Skeletal muscle satellite cell (primary cell): ENCODE measurements at regions not wholly inside any gene's neighbourhood (a gene's known extent, or its start where the extent isn't known, plus 50 kb on each side); places are given as distances from the start of the nearest gene placed in this dataset.

ENCODE experiments used
- H3K27me3 ChIP-seq: 2 replicates; pipeline ENCODE4 v1.7.0; 2013; ENCODE audit warnings: low read length; ENCODE audit not compliant: control insufficient read depth, insufficient read depth
- H3K36me3 ChIP-seq: 2 replicates; pipeline ENCODE4 v1.7.0; 2013; ENCODE audit warnings: mild to moderate bottlenecking, control low read depth, low read length; ENCODE audit not compliant: insufficient read depth
- H3K4me1 ChIP-seq: 2 replicates; pipeline ENCODE4 v1.7.0; 2013; ENCODE audit warnings: low read length; ENCODE audit not compliant: control insufficient read depth, insufficient read depth
- H3K4me2 ChIP-seq: 2 replicates; pipeline ENCODE4 v1.7.0; 2013; ENCODE audit warnings: mild to moderate bottlenecking, low read length
- H3K4me3 ChIP-seq: 2 replicates; pipeline ENCODE4 v1.7.0; 2013; ENCODE audit warnings: low read length
- H3K9ac ChIP-seq: 2 replicates; pipeline ENCODE4 v1.7.0; 2013; ENCODE audit warnings: mild to moderate bottlenecking, low read depth, low read length, moderate library complexity
- H3K9me3 ChIP-seq: replicated peaks from 2 replicates; pipeline ENCODE4 v1.7.0; 2013; ENCODE audit warnings: mild to moderate bottlenecking, control low read depth, low read length

- Histone ChIP-seq H3K4me1 (peaks cover 41% of the 10 kb centered on the region), H3K27me3 (no peaks in the 10 kb centered on the region), H3K4me2 (no peak overlapping the region), H3K9me3 (peaks cover 5% of the 10 kb centered on the region), H3K4me3 (no peak overlapping the region), H3K36me3 (no peaks in the 10 kb centered on the region), H3K9ac (no peak overlapping the region)
These were observed 146.0 kb downstream of the C9orf50 start for GRCh38 chr9:129474740-129475404.

- peaks cover 42% of the 10 kb centered on the region for H3K4me1 ChIP-seq
- H3K4me3 ChIP-seq, result no peak overlapping the region
- no peaks in the 10 kb centered on the region for H3K27me3 ChIP-seq
- H3K9ac ChIP-seq, result peak overlapping the region; percentile 10
- H3K4me2 ChIP-seq, result peak overlapping the region; percentile 51
- H3K36me3 ChIP-seq, result no peaks in the 10 kb centered on the region
- peaks cover 5% of the 10 kb centered on the region for H3K9me3 ChIP-seq
These were observed 147.2 kb downstream of the C9orf50 start for GRCh38 chr9:129473523-129474244.

- H3K4me3 ChIP-seq, result no peak overlapping the region
- H3K27me3 ChIP-seq, result no peaks in the 10 kb centered on the region
- H3K4me2 ChIP-seq, result no peak overlapping the region
- peaks cover 42% of the 10 kb centered on the region for H3K4me1 ChIP-seq
- H3K9me3 ChIP-seq, result peaks cover 5% of the 10 kb centered on the region
- H3K9ac ChIP-seq, result no peak overlapping the region
- H3K36me3 ChIP-seq, result no peaks in the 10 kb centered on the region
These were observed 148.2 kb downstream of the C9orf50 start for GRCh38 chr9:129472651-129473102.

- Histone ChIP-seq H3K36me3 (no peaks in the 10 kb centered on the region), H3K4me1 (peaks cover 37% of the 10 kb centered on the region), H3K9ac (no peak overlapping the region), H3K4me3 (no peak overlapping the region), H3K4me2 (no peak overlapping the region), H3K27me3 (no peaks in the 10 kb centered on the region), H3K9me3 (peaks cover 5% of the 10 kb centered on the region)
These were observed 149.5 kb downstream of the C9orf50 start for GRCh38 chr9:129471201-129472019.

- H3K9ac ChIP-seq, result no peak overlapping the region
- H3K4me1 ChIP-seq, result peaks cover 46% of the 10 kb centered on the region
- peaks cover 3% of the 10 kb centered on the region for H3K9me3 ChIP-seq
- no peaks in the 10 kb centered on the region for H3K36me3 ChIP-seq
- no peak overlapping the region for H3K4me2 ChIP-seq
- H3K4me3 ChIP-seq, result no peak overlapping the region
- H3K27me3 ChIP-seq, result no peaks in the 10 kb centered on the region
These were observed 150.9 kb downstream of the C9orf50 start for GRCh38 chr9:129469988-129470316.

- no peaks in the 10 kb centered on the region for H3K9me3 ChIP-seq
- H3K27me3 ChIP-seq, result no peaks in the 10 kb centered on the region
- H3K36me3 ChIP-seq, result no peaks in the 10 kb centered on the region
- no peak overlapping the region for H3K9ac ChIP-seq
- H3K4me3 ChIP-seq, result no peak overlapping the region
- no peak overlapping the region for H3K4me2 ChIP-seq
- peaks cover 44% of the 10 kb centered on the region for H3K4me1 ChIP-seq
These were observed 151.5 kb downstream of the C9orf50 start for GRCh38 chr9:129469188-129469987.

GRCh38 chr9:129467739-129468666, 152.9 kb downstream of the C9orf50 start:
- Histone ChIP-seq H3K9me3 (no peaks in the 10 kb centered on the region), H3K9ac (no peak overlapping the region), H3K27me3 (no peaks in the 10 kb centered on the region), H3K4me3 (no peak overlapping the region), H3K36me3 (no peaks in the 10 kb centered on the region), H3K4me2 (no peak overlapping the region), H3K4me1 (peaks cover 34% of the 10 kb centered on the region)

- peaks cover 34% of the 10 kb centered on the region for H3K4me1 ChIP-seq
- no peak overlapping the region for H3K4me3 ChIP-seq
- H3K9ac ChIP-seq, result no peak overlapping the region
These were observed 153.8 kb downstream of the C9orf50 start for GRCh38 chr9:129467004-129467588.

GRCh38 chr9:129465834-129466535, 154.9 kb downstream of the C9orf50 start:
- Histone ChIP-seq H3K9me3 (no peaks in the 10 kb centered on the region), H3K4me3 (no peak overlapping the region), H3K4me1 (peaks cover 39% of the 10 kb centered on the region), H3K4me2 (peak overlapping the region; percentile 12), H3K9ac (no peak overlapping the region), H3K27me3 (no peaks in the 10 kb centered on the region), H3K36me3 (no peaks in the 10 kb centered on the region)

More at GRCh38 chr9:129467004-129467588, 153.8 kb downstream of the C9orf50 start:
- Histone ChIP-seq H3K4me2 (no peak overlapping the region), H3K36me3 (no peaks in the 10 kb centered on the region), H3K9me3 (no peaks in the 10 kb centered on the region), H3K27me3 (no peaks in the 10 kb centered on the region)
